Posterior cingulate gyrus (tissue), 11 donors: ENCODE measurements at regions not wholly inside any gene's neighbourhood (a gene's known extent, or its start where the extent isn't known, plus 50 kb on each side); places are given as distances from the start of the nearest gene placed in this dataset.
"Not testable (repeated sequence)": the region's sequence is repeated elsewhere in the genome, so short reads cannot be mapped to it uniquely, and the experiment has no call there.

Source experiments
- DNase-seq, 10 donors: peaks; one replicate each; pipeline versions ENCODE4 v3.0.0 to v3.0.0-alpha.2; 2020 to 2021; ENCODE audit warnings: mixed read lengths in 3 of 10
- intact Hi-C: fragments of 100-400 bp; cut with DNase I; formaldehyde crosslinking; loops from one replicate; pipeline ENCODE4 v1.15.1; 2023

DNA sequence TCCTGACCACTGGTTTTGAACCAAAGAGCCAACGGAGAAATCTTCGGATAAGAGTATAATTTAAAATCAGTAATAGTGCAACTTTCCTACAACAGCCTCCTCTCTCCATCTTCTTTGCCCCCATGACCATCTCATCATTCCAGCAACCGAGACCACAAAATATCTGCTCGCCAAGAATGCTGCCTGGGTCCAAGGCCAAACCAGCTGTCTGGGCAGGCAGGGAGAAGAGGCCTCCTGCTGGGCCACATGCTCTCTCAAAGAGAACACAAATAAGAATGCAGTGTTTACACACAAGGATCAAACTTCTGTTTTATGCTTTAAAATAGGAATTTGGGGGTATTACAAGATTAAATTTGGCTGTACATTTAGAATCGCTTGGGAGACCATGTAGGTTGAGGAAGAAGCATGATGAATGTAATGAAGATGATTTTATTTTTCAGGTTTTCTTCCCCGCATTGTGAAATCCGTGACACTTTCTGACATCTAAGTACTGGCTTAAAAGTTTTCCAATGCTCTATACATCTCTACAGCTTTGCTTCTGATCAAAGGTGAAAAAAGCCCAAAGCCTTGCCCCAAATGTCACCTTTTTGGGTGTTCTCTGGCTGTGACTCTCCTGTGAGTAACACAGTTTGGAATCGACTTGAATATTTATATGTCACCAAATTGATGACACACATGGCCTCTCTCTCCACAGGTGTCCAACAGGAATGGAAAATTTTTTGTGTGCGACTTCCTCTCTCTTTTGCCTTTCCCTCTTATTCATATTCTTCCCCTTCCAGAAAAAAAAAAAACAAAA, 79.4 kb upstream of the PROKR2 start:
- DNase-seq: no peak

DNA sequence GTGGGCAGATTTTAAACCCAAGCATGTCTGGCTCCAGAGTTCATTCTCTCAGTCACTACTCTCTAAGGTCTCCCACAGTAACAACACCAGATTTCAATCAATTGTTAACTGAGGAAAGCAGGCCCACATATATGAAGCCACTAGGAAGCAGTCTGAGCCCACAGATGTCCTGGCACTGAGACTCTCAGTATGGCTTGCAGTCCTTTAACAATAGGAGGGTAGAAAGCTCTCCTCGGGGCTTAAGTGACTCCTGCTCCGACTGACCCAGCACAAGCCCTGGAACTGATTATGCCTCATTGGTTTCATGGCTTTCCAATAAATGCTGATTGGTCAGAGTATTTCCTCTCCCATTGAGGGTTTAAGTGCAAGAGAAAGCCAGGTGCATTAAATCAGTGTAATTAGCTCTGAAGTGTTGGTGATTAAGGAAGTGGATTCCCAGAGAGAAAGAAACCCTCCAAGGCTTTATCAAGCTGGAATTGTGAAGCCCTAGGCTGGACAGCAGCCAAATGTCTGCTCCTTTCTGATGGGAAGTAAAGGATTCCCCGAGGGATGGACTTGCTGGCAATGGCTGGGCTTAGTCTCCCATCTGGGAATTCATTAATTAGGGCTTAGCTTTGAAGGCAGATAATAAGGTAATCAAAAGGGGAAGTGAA, 76.6 kb upstream of the PROKR2 start:
- intact Hi-C loops: no loop called here
- DNase-seq: no peak

More for the DNA sequence above, 79.4 kb upstream of the PROKR2 start:
- intact Hi-C loops: no loop called here

DNA sequence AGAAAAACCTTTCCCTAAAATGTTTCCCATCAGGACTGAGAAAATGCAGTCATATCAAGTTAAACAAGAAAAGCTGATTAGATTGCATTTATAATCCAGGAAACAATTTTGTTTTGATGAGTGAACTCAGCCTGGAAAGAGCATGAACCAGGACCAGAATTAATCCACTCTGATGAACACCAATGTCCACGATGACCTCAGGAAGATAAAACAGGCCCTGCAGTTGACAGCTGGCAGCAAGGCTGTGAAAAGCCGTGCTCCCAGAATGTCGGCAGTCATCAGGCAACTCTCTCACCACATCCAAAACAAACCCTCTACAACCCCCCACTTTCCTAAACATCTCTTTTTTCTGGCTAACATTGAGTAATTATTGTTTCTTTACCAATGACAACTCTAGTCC, 74.0 kb upstream of the PROKR2 start:
- intact Hi-C loops: no loop called here
- DNase-seq: no peak

DNA sequence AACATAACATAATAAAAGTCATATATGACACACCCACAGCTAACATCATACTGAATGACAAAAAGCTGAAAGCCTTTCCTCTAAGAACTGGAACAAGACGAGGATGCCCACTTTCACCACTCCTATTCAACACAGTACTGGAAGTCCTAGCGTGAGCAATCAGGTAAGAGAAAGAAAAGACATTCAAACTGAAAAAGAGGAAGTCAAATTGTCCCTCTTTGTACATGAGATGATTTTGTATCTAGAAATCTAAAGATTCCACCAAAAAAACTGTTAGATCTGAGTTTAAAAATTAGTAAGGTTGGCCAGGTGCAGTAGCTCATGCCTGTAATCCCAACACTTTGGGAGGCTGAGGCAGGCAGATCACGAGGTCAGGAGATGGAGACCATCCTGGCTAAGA, 70.1 kb upstream of the PROKR2 start:
- intact Hi-C loops, DNase-seq: not testable (repeated sequence)

DNA sequence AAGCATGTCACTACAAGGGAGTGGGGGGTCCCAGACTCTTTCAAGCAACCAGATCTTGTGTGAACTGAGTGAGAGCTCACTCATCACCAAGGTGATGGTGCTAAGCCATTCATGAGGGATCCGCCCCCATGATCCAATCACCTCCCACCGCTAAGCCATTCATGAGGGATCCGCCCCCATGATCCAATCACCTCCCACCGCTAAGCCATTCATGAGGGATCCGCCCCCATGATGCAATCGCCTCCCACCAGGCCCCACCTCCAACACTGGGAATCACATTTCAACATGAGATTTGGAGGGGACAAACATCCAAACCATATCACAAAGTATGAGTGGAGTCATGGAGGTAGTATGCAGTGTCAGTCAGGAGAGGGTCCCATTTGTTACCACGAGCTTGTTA, 64.8 kb upstream of the PROKR2 start:
- DNase-seq, intact Hi-C loops: not testable (repeated sequence)

DNA sequence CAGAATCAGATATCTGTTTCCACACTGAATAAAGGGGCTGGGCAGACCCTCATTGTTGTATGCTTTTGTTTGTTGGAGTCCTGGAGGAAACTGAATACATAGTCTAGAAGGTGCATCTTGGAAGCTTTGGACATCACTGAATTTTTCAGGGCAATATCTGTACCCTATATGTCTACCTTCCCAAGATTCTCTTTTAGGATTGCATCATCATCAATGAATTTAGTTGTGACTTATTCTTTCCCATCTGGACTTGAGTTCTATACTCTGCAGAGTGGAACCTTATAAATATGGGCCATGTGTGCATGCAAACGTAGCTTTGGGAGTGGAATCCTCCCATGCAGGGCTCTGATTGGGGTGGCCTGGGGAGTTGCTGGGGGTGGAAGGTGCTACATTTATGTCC, 60.7 kb upstream of the PROKR2 start:
- intact Hi-C loops: no loop called here
- no peak for DNase-seq

DNA sequence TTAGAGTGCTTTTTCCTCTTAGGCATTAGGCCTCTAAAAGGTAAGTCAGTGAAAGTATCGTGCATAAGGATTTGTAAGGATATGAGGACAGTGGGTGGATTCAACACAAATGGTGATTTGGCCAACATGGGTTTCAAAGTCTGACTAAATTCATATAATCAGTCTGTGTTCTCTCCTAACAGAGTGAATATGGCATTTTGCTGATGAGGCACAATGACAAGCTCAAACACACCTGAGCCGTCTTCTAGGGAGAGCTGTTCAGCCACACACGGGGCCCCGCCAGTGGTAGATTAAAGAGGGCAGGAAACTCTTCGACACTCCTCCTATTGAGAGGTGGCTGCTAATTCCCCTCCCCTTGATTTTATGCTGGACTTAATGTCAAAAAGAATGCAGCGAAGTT, 59.5 kb upstream of the PROKR2 start:
- intact Hi-C loops: no loop called here
- no peak for DNase-seq

DNA sequence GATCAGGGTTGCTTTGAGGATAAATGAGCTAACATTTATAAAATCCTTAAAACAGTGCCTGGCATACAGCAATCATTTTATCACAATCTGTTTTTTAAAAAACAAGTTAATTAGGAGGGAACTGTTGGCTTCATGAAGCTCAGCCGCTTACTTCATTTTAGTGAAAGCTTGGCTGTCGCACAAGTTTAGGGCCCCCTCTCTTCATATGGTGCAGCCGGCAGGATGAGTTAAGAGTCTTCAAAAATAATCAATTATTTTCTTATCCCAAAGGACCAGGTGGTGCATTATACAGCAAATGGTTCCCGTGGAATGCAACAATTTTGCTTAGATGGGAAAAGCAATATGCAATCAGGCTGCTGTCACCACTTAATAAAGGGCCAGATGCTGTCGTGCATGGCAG, 57.4 kb upstream of the PROKR2 start:
- DNase-seq: no peak
- intact Hi-C loops: no loop called here

DNA sequence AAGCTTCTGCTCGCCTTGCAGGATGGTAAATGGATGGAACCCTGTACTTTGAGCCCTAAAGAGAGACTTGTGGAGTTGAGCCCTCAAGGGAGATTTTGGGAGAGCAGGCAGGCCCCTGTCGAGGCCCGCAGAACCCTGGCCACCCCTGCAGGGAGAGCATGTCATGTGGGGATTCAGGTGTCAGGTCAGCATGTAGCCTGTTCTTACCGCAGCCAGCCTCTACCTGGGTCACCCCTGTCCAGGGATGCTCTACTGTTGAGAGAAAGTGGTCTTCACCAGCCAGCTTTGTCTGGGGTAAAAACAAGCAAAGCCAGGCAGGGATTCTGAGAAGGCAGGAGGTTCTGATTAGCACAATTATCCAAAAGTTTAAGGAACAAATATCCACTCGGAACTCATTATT, 55.6 kb upstream of the PROKR2 start:
- peak in 1 of 10 donors; percentile 72 for DNase-seq
- intact Hi-C loops: no loop called here

DNA sequence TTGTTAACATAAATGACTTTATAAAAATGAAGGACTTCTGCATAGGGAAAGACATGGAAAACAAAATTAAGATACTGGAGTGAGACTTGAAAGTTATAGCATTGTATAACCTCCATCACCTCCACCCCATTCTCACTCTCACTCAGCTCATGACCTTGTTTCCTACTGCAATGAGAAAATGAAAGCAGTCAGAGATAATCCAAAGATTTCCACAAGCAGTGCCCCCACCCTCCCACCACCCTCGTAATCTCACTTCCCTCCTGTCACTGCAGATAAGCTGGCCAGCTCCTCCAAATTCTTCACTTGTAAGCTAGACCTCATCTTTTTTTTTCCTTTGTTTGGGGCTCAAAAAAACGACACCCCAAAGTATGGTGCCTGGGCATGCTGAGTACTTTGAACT, 52.9 kb upstream of the PROKR2 start:
- no peak for DNase-seq
- intact Hi-C loops: no loop called here
